GM12878 (cell line): ENCODE measurements at regions not wholly inside any gene's neighbourhood (a gene's known extent, or its start where the extent isn't known, plus 50 kb on each side); places are given as distances from the start of the nearest gene placed in this dataset.

Experiments used
- BHLHE40 ChIP-seq, 2 experiments: fragments of 450-650 bp in 1 of 2; IDR thresholded peaks; 2 replicates each; pipeline ENCODE4 v1.6.1; 2011 to 2017; ENCODE audit warnings: low read depth in 2 of 2, borderline replicate concordance in 1 of 2, improper control_type of control experiment in 1 of 2, low read length in 1 of 2, mild to moderate bottlenecking in 1 of 2
- CHD2 ChIP-seq: IDR thresholded peaks from 2 replicates; pipeline ENCODE4 v1.6.1; 2011; ENCODE audit warnings: low read depth, low read length, improper control_type of control experiment, borderline replicate concordance
- IRF4 ChIP-seq: IDR thresholded peaks from 2 replicates; pipeline ENCODE4 v1.6.1; 2011; ENCODE audit warnings: low read depth, low read length
- MTA2 ChIP-seq: fragments of 450-650 bp; IDR thresholded peaks from 2 replicates; pipeline ENCODE4 v1.6.1; 2016; ENCODE audit warnings: low read depth, mild to moderate bottlenecking, moderate library complexity
- MTA3 ChIP-seq: IDR thresholded peaks from 2 replicates; pipeline ENCODE4 v1.6.1; 2012; ENCODE audit warnings: low read length, inconsistent platforms, borderline replicate concordance
- MYB ChIP-seq: fragments of 150-350 bp; IDR thresholded peaks from 2 replicates; pipeline ENCODE4 v1.6.1; 2014; ENCODE audit warnings: mild to moderate bottlenecking, low read depth, low read length, borderline replicate concordance
- MYC ChIP-seq: IDR thresholded peaks from 2 replicates; pipeline ENCODE4 v1.6.1; 2011; ENCODE audit warnings: mild to moderate bottlenecking, low read length, moderate library complexity, inconsistent platforms; ENCODE audit not compliant: insufficient read depth, insufficient replicate concordance, insufficient read length, severe bottlenecking
- RB1 ChIP-seq: fragments of 450-650 bp; formaldehyde crosslinking; IDR thresholded peaks from 2 replicates; pipeline ENCODE4 v1.6.1; 2017; ENCODE audit warnings: mild to moderate bottlenecking, borderline replicate concordance
- SREBF1 ChIP-seq: IDR thresholded peaks from 2 replicates; pipeline ENCODE4 v1.6.1; 2012; ENCODE audit warnings: mild to moderate bottlenecking, low read length
- YY1 ChIP-seq: IDR thresholded peaks from 2 replicates; pipeline ENCODE4 v1.6.1; 2011; ENCODE audit warnings: low read depth, mild to moderate bottlenecking, low read length
- ZBED1 ChIP-seq: IDR thresholded peaks from 2 replicates; pipeline ENCODE4 v1.6.1; 2016; ENCODE audit warnings: borderline replicate concordance
- TF ChIP-seq, protein P1 (sequence below): fragments of 450-650 bp; IDR thresholded peaks from 2 replicates; pipeline ENCODE4 v1.6.1; 2018; ENCODE audit warnings: borderline replicate concordance, mild to moderate bottlenecking; ENCODE audit not compliant: partially characterized antibody
- TF ChIP-seq, protein P2 (sequence below): IDR thresholded peaks from 2 replicates; pipeline ENCODE4 v1.6.1; 2011; ENCODE audit warnings: mild to moderate bottlenecking, low read depth, low read length, moderate library complexity; ENCODE audit not compliant: insufficient replicate concordance
- TF ChIP-seq, protein P3 (sequence below): fragments of 450-650 bp; IDR thresholded peaks from 2 replicates; pipeline ENCODE4 v1.6.1; 2018; ENCODE audit warnings: mild to moderate bottlenecking, low read depth, moderate library complexity; ENCODE audit not compliant: partially characterized antibody
- TF ChIP-seq, protein P4 (sequence below): fragments of 150-350 bp; IDR thresholded peaks from 2 replicates; pipeline ENCODE4 v1.6.1; 2016; ENCODE audit warnings: low read depth, low read length
- TF ChIP-seq, protein P5 (sequence below): fragments of 450-650 bp; IDR thresholded peaks from 2 replicates; pipeline ENCODE4 v1.6.1; 2017; ENCODE audit warnings: low read depth, mild to moderate bottlenecking, moderate library complexity

DNA sequence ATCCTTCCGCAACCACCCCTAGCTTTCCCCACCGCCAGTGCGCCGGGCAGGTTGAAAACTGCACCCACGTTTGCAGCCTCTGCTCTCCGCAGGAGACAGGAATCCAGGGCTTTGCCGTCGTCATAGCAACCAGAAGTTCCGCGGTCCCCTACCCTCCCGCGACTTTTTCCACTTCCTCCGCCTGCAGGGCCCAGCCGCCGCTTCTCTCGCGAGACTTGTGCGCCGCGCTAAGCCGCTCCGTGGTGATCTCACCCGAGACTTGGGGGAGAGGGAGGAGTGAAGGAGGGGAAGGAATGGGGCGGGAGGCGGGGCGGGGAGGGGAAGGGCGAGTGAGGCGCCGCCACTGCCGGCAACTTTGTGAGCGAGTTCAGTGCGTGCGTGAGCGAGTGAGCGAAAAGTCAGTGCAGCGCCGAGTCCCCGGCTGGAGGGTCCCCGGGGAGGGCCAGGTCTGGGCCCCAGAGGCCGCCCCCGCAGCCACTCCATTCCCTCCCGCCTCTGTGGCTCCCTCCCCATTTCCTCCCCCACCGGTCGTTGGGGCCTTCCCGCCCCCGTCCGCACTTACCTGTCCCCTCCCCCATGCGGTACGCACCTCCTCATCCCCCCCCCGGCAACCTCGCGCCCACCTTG is 413.0 kb downstream of the PCNX1 start, which contains the start of gene SIPA1L1 (continued):
- TF ChIP-seq ZBED1 (no peak), IRF4 (0 out of 2 replicates have a peak, but pooled peaks have one; percentile 33), MYC (no peak), MTA3 (no peak), BHLHE40 (IDR thresholded peaks at IDR 0.05; ENCODE audit: borderline replicate concordance in 1 of 2, low read depth in 2 of 2, low read length in 1 of 2) (peak; percentile 30 to 60; a peak in 3 of 4 replicates), SREBF1 (no peak), CHD2 (peak; percentile 99), YY1 (peak; percentile 60; the same call in 1 of the 2 replicates), MTA2 (no peak), RB1 (no peak), MYB (no peak)
- TF ChIP-seq, protein P1, sequence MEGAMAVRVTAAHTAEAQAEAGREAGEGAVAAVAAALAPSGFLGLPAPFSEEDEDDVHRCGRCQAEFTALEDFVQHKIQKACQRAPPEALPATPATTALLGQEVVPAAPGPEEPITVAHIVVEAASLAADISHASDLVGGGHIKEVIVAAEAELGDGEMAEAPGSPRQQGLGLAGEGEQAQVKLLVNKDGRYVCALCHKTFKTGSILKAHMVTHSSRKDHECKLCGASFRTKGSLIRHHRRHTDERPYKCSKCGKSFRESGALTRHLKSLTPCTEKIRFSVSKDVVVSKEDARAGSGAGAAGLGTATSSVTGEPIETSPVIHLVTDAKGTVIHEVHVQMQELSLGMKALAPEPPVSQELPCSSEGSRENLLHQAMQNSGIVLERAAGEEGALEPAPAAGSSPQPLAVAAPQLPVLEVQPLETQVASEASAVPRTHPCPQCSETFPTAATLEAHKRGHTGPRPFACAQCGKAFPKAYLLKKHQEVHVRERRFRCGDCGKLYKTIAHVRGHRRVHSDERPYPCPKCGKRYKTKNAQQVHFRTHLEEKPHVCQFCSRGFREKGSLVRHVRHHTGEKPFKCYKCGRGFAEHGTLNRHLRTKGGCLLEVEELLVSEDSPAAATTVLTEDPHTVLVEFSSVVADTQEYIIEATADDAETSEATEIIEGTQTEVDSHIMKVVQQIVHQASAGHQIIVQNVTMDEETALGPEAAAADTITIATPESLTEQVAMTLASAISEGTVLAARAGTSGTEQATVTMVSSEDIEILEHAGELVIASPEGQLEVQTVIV = no peak
- TF ChIP-seq, protein P2, sequence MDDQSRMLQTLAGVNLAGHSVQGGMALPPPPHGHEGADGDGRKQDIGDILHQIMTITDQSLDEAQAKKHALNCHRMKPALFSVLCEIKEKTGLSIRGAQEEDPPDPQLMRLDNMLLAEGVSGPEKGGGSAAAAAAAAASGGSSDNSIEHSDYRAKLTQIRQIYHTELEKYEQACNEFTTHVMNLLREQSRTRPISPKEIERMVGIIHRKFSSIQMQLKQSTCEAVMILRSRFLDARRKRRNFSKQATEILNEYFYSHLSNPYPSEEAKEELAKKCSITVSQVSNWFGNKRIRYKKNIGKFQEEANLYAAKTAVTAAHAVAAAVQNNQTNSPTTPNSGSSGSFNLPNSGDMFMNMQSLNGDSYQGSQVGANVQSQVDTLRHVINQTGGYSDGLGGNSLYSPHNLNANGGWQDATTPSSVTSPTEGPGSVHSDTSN = no peak
- TF ChIP-seq, protein P3, sequence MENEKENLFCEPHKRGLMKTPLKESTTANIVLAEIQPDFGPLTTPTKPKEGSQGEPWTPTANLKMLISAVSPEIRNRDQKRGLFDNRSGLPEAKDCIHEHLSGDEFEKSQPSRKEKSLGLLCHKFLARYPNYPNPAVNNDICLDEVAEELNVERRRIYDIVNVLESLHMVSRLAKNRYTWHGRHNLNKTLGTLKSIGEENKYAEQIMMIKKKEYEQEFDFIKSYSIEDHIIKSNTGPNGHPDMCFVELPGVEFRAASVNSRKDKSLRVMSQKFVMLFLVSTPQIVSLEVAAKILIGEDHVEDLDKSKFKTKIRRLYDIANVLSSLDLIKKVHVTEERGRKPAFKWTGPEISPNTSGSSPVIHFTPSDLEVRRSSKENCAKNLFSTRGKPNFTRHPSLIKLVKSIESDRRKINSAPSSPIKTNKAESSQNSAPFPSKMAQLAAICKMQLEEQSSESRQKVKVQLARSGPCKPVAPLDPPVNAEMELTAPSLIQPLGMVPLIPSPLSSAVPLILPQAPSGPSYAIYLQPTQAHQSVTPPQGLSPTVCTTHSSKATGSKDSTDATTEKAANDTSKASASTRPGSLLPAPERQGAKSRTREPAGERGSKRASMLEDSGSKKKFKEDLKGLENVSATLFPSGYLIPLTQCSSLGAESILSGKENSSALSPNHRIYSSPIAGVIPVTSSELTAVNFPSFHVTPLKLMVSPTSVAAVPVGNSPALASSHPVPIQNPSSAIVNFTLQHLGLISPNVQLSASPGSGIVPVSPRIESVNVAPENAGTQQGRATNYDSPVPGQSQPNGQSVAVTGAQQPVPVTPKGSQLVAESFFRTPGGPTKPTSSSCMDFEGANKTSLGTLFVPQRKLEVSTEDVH = no peak
- TF ChIP-seq, protein P4, sequence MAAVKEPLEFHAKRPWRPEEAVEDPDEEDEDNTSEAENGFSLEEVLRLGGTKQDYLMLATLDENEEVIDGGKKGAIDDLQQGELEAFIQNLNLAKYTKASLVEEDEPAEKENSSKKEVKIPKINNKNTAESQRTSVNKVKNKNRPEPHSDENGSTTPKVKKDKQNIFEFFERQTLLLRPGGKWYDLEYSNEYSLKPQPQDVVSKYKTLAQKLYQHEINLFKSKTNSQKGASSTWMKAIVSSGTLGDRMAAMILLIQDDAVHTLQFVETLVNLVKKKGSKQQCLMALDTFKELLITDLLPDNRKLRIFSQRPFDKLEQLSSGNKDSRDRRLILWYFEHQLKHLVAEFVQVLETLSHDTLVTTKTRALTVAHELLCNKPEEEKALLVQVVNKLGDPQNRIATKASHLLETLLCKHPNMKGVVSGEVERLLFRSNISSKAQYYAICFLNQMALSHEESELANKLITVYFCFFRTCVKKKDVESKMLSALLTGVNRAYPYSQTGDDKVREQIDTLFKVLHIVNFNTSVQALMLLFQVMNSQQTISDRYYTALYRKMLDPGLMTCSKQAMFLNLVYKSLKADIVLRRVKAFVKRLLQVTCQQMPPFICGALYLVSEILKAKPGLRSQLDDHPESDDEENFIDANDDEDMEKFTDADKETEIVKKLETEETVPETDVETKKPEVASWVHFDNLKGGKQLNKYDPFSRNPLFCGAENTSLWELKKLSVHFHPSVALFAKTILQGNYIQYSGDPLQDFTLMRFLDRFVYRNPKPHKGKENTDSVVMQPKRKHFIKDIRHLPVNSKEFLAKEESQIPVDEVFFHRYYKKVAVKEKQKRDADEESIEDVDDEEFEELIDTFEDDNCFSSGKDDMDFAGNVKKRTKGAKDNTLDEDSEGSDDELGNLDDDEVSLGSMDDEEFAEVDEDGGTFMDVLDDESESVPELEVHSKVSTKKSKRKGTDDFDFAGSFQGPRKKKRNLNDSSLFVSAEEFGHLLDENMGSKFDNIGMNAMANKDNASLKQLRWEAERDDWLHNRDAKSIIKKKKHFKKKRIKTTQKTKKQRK = no peak
- TF ChIP-seq, protein P5, sequence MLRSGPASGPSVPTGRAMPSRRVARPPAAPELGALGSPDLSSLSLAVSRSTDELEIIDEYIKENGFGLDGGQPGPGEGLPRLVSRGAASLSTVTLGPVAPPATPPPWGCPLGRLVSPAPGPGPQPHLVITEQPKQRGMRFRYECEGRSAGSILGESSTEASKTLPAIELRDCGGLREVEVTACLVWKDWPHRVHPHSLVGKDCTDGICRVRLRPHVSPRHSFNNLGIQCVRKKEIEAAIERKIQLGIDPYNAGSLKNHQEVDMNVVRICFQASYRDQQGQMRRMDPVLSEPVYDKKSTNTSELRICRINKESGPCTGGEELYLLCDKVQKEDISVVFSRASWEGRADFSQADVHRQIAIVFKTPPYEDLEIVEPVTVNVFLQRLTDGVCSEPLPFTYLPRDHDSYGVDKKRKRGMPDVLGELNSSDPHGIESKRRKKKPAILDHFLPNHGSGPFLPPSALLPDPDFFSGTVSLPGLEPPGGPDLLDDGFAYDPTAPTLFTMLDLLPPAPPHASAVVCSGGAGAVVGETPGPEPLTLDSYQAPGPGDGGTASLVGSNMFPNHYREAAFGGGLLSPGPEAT = 0 out of 2 replicates have a peak, but pooled peaks have one; percentile 23
